GM23248 (cell line): ENCODE measurements at regions not wholly inside any gene's neighbourhood (a gene's known extent, or its start where the extent isn't known, plus 50 kb on each side); places are given as distances from the start of the nearest gene placed in this dataset.

Experiments
- EZH2 ChIP-seq: fragments of 200-600 bp; sonication (generic); IDR thresholded peaks from 2 replicates; pipeline ENCODE4 v1.6.1; 2018; ENCODE audit warnings: antibody characterized with exemption, mild to moderate bottlenecking; ENCODE audit not compliant: insufficient read depth, poor library complexity, severe bottlenecking
- EZH2phosphoT487 ChIP-seq: fragments of 200-600 bp; sonication (generic); IDR thresholded peaks from 2 replicates; pipeline ENCODE4 v1.6.1; 2018; ENCODE audit warnings: antibody characterized with exemption, moderate library complexity, mild to moderate bottlenecking, low read depth; ENCODE audit not compliant: insufficient read depth

DNA sequence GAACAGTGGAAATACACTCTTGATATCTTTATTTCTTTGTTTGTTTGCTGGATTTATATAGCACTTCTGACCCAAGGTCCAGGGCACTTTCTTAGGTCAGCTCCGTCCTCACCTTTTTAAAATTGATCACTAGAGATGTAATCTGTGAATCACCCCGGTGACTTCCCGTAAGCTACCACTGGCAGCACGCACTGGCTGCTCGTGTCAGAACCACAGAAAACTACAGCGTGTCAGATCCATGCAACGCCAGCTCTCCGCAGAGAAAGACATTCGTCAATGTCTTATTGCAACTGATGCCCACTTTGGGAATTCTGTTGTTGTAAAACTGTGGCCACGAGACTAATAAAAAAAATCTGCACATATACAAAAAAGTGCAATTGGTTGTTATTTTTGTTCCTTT is 779.4 kb upstream of the ZEB2 start:
- TF ChIP-seq EZH2, result no peak
- no peak for TF ChIP-seq EZH2phosphoT487
